Muscle layer of colon (tissue), 2 donors: ENCODE measurements at regions not wholly inside any gene's neighbourhood (a gene's known extent, or its start where the extent isn't known, plus 50 kb on each side); places are given as distances from the start of the nearest gene placed in this dataset.

Experiments
- H3K27ac ChIP-seq: one replicate; pipeline ENCODE4 v1.7.0; 2013; ENCODE audit warnings: low read depth, mild to moderate bottlenecking, low read length, moderate library complexity
- H3K27me3 ChIP-seq, 2 donors: one replicate each; pipeline ENCODE4 v1.7.0; 2013; ENCODE audit warnings: low read length in 2 of 2, mild to moderate bottlenecking in 2 of 2; ENCODE audit not compliant: insufficient read depth in 2 of 2, control insufficient read depth in 1 of 2
- H3K36me3 ChIP-seq: one replicate; pipeline ENCODE4 v1.7.0; 2013; ENCODE audit warnings: mild to moderate bottlenecking, low read length; ENCODE audit not compliant: insufficient read depth
- H3K4me1 ChIP-seq: one replicate; pipeline ENCODE4 v1.7.0; 2013; ENCODE audit warnings: mild to moderate bottlenecking, low read length; ENCODE audit not compliant: insufficient read depth
- H3K4me3 ChIP-seq, 2 donors: one replicate each; pipeline ENCODE4 v1.7.0; 2013; ENCODE audit warnings: low read length in 2 of 2, low read depth in 1 of 2, mild to moderate bottlenecking in 1 of 2, moderate library complexity in 1 of 2
- H3K9ac ChIP-seq: one replicate; pipeline ENCODE4 v1.7.0; 2013; ENCODE audit warnings: low read length
- H3K9me3 ChIP-seq: one replicate; pipeline ENCODE4 v1.7.0; 2013; ENCODE audit warnings: mild to moderate bottlenecking, low read length
- donor health status: abdominal sarcoma.
- donor health status: Adenocarcinoma of cecum.

DNA sequence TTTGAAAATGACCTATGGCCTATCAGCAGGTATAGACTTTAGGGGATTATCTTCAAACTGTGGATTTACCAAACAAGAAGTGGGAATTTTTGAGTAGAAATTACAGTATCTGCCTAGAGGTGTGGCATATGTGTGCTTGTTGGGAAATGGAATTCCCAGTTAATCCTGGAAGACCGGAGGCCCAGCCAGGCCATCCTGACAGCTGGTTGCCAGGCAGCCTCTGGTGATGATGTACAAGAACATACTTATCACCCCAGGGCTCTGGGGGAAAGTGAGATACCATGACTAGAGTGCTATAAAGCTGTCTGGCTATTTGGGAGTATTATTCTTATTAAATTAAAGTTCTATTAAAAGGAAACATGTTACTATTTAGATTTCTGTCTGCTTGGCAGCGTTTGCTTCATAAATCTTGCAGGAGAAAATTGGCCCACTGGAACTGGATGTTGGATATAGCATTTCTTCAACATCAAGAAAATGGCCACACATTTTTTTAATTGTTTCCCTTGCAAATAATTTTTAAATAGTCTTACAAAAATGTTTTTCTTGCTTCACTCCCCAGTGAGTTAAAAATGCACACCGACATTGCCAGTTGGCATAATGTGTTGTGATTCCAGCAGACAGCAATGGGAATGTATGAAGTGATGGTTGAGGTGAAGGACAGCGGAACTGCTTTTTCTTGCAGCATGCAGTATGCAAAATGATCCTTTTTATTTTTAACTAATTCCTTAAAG lies 187.8 kb downstream of the MYLK4 start:
- Histone ChIP-seq H3K9ac (no peak overlapping the region), H3K4me1 (no peaks in the 10 kb centered on the region), H3K27me3 (no peaks in the 10 kb centered on the region), H3K4me3 (no peak overlapping the region), H3K27ac (no peak overlapping the region), H3K9me3 (no peaks in the 10 kb centered on the region), H3K36me3 (no peaks in the 10 kb centered on the region)

DNA sequence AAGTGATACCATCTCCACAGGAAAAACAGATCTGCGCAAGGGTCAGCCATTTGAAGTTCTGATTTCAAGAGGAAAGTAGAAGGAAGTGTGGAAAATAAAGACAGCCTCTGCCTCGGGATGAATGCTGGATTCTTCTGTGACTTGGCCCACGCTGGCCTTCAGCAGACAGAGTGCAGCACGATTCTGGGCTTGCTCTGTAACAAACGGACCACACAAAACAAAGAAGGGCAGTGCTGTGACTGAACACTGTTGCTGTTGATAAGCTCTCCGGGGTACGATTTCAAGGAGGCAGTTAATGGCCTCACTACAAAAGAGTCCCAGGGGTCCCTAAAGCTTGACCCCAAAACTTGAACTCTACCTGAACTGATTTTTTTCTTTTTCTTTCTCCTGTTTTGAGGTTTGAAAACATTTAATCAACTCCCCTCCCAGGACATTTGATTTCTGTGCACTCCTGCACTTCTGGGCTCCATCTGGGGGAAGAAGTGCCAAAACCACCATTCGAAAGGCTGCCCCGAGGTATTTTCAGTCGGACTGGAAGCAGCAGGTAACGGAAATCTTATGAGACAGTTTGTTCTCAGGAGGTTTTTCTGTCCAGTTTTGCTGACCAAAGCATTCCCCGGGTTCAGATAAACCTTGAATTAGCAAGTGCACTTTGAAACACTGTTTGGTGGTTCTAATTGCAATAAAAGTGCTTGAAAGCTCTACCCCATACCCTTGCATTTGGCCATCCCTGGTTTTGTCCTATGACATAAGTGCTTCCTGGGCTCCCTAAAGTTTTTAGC lies 189.6 kb downstream of the MYLK4 start:
- no peaks in the 10 kb centered on the region for H3K9me3 ChIP-seq
- no peaks in the 10 kb centered on the region for H3K36me3 ChIP-seq
- H3K27ac ChIP-seq, result no peak overlapping the region
- no peaks in the 10 kb centered on the region for H3K4me1 ChIP-seq
- H3K9ac ChIP-seq, result no peak overlapping the region
- no peaks in the 10 kb centered on the region for H3K27me3 ChIP-seq
- no peak overlapping the region for H3K4me3 ChIP-seq

DNA sequence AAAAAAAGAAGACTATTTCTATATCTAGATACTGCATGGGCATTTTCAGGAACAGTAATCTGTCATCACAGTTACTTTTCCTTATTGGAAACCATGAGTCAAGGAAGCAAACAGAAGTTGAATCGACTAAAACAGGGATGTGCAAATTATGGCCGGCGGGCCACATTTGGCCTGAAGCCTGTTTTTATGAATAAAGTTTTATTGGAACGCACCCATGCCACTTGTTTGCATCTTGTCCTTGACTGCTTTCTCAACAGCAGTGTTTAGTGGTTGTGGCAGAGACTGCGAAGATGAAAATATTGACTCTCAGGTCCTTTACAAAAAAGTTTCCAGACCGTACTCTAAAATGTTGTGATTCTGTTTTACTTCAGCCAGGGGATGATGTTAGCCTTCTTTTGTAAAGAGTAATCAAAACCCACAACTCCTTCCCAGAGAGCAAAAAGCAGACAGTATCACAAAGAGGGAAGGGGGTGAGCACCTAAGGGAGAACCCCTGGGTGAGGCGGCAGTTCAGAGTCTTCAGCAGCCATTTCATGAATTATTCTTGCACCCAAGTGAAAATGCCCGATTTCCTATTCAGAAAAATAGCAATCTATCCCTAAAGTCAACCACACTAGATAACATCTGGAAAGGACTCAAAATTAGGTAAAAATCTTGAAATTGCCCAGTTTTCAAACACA lies 190.4 kb downstream of the MYLK4 start:
- no peaks in the 10 kb centered on the region for H3K36me3 ChIP-seq
- H3K9ac ChIP-seq, result no peak overlapping the region
- H3K9me3 ChIP-seq, result no peaks in the 10 kb centered on the region
- no peaks in the 10 kb centered on the region for H3K27me3 ChIP-seq
- no peaks in the 10 kb centered on the region for H3K4me1 ChIP-seq
- no peak overlapping the region for H3K27ac ChIP-seq
- H3K4me3 ChIP-seq, result no peak overlapping the region

DNA sequence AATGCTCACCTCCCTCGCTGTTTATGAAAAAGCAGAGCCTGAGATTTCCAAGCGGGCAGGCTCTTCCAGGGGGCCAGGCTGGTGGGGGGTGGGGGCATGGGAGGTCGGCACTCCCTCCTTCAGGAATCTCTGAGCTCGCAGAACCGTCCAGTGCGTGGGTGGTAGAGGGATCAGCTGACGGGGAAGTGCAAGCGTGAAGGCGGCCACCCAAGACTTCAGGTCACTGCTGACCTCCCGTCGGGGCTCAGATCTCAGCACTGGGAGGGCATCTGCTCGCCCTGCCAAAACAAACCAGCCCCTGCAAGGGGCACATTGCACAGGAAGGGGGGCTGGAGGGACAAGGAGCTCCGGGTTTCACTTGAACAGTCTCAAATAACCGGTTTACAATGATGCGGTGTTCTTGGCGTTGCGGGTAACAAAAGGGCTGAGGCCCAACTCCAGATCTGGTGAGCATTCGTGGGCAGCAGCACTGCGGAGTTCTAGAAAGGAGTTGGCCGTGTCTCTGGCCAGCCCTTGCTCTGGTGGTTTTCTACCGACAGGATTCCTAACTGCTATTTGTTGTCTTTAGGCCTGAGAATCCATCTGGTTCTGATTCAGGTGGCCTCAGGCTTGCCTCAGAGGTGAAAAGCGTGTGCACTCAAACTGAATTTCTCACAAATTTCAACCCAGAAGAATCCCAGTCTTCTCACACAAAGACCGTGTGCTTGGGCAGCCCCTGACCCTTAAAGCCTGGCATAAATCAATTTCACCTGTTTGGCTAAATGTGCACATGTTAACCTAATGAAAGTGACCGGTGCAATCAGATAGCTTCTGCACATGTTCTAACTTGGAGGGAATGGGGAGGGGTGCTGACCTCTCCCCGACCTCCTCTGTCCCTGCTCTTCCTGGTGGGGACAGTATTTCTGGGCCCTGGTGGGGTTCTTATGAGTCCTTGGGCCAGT lies 191.6 kb downstream of the MYLK4 start:
- Histone ChIP-seq H3K4me3 (no peak overlapping the region), H3K27ac (no peak overlapping the region), H3K9ac (no peak overlapping the region), H3K4me1 (no peaks in the 10 kb centered on the region), H3K9me3 (no peaks in the 10 kb centered on the region), H3K36me3 (no peaks in the 10 kb centered on the region), H3K27me3 (no peaks in the 10 kb centered on the region)

DNA sequence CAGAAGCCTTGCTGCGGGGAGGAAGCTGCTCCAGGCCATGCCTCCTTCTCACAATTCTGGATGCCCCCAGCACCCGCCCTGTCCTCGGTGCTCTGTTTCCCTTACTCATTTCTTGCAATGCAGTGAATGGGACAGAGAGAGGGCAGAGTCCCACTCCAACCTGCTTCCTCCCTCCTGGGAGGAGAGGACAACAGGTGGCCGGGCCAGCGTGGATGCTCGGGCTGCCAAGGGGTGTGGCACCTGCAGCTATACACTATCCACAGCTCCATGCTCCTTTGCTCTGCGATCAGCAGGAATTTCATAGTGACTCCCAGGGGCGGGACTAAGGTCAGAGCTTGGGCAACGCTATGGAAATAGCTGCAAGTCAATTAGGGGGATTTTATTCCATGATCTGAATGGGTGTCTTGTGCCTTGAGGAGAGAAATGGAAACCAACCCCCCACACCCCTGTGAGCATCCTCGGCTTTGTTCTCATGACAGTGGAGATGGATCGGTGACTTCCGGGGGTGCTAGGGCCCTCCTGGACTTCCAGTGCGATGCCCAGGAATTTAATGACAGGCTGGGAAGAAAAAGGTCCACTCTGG lies 192.5 kb downstream of the MYLK4 start:
- no peaks in the 10 kb centered on the region for H3K36me3 ChIP-seq
- no peak overlapping the region for H3K9ac ChIP-seq
- no peak overlapping the region for H3K4me3 ChIP-seq
- H3K4me1 ChIP-seq, result no peaks in the 10 kb centered on the region
- H3K27me3 ChIP-seq, result no peaks in the 10 kb centered on the region
- H3K27ac ChIP-seq, result no peak overlapping the region
- H3K9me3 ChIP-seq, result no peaks in the 10 kb centered on the region

DNA sequence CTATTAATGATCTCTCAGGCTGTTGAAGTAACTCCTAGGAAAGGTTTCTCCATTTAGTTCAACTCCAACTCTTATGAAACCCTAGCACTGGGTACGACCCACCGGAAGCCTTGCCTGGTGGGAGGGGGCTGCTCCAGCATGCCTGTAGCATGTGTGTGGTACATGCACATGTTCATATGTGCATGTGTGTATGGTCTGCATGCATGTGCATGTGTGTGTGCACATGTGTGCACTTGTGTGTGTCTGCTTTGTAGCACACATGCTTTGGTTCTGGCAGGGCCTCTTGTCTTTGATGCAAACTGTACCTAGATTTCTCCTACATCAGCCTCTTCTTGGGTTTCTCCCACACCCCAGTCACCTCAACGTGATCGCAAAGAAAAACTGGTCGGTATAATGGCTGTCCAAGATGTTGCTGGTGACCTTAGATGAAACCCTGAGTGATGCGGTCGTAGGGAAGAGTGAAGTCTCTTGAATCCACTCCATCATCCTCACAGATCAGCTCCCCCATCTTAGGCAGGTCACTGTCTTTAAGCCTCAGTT lies 193.5 kb downstream of the MYLK4 start:
- Histone ChIP-seq H3K9me3 (no peaks in the 10 kb centered on the region), H3K4me3 (no peak overlapping the region), H3K27ac (no peak overlapping the region), H3K36me3 (no peaks in the 10 kb centered on the region), H3K9ac (no peak overlapping the region), H3K27me3 (no peaks in the 10 kb centered on the region), H3K4me1 (no peaks in the 10 kb centered on the region)

DNA sequence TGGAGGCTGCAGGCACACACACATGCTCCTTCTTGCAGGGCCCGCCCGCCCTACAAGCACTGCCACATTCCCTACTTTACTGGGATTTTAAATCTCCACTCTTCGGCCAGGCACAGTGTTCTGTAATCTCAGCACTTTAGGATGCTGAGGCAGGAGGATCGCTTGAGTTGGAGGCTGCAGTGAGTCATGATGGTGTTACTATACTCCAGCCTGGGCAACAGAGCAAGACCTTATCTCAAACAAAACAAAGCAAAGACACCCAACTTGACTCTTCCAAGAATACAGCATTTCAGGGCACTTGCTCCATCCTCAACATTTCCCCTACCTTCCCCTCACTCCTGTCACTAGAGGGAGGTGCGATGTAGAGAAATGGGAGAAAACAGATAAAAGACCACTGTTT lies 194.0 kb downstream of the MYLK4 start:
- H3K9me3 ChIP-seq, result no peaks in the 10 kb centered on the region
- no peaks in the 10 kb centered on the region for H3K4me1 ChIP-seq
- no peak overlapping the region for H3K4me3 ChIP-seq
- no peaks in the 10 kb centered on the region for H3K27me3 ChIP-seq
- H3K9ac ChIP-seq, result no peak overlapping the region
- no peaks in the 10 kb centered on the region for H3K36me3 ChIP-seq
- H3K27ac ChIP-seq, result no peak overlapping the region

DNA sequence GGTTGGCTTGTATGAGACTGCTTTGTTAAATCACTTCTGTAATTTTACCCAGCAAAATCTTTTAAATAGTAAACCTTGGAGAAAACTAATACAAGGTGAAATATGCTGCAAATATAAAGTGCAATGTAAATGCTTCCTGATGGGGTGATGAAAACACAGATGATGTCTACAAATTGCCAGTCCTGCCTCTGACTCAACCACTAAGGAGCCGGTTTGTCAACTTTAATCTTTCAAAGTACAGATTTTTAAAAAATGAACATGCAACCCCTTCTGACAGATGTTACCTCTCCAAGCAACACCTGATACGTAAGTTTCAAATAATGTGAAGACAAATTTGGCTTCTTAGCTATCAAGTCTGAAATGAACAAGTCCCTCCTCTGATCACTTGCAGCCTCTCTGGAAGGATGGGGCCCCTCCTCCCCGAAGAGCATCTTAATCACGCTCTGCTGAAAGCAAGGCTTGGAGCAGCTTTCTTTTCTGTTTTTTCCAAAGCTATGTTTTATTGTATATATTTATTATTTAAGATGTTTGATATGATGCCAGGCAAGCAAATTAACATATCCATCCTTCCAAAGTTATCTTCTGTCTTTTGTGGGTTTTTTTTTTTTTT lies 196.0 kb downstream of the MYLK4 start:
- Histone ChIP-seq H3K9me3 (no peaks in the 10 kb centered on the region), H3K4me1 (no peaks in the 10 kb centered on the region), H3K27me3 (no peaks in the 10 kb centered on the region), H3K36me3 (no peaks in the 10 kb centered on the region), H3K9ac (no peak overlapping the region), H3K4me3 (no peak overlapping the region), H3K27ac (no peak overlapping the region)

DNA sequence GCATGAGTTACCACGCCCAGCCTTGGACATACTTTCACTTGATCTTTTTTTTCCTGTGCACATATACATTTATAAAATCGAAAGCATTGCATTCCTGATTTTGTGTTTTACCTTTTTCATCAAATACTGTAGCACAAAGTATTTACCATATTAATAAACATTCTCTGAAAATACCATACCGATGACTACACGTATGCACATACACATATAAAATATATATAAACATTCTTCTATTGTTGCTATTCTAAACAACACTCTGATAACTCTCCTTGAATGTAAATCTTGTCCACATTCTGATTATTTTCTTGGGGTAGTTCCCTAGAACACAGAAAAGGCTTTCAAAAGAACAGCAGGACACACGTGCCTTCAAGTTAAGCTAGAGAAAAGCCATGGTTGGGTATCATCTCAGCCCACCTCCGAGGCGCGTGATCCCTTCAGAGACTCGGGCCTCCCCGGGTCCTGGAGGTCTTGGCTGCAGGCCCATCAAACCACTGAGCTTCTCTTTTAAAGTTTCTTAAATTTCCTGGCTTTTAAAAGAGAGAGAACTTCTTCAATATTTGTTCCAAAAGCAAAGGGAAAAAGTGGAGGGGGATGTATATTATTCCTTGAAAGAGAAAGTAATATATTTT lies 198.1 kb downstream of the MYLK4 start:
- H3K9ac ChIP-seq, result no peak overlapping the region
- no peak overlapping the region for H3K27ac ChIP-seq
- H3K4me3 ChIP-seq, result no peak overlapping the region
- no peaks in the 10 kb centered on the region for H3K9me3 ChIP-seq
- H3K36me3 ChIP-seq, result no peaks in the 10 kb centered on the region
- H3K27me3 ChIP-seq, result no peaks in the 10 kb centered on the region
- H3K4me1 ChIP-seq, result no peaks in the 10 kb centered on the region

DNA sequence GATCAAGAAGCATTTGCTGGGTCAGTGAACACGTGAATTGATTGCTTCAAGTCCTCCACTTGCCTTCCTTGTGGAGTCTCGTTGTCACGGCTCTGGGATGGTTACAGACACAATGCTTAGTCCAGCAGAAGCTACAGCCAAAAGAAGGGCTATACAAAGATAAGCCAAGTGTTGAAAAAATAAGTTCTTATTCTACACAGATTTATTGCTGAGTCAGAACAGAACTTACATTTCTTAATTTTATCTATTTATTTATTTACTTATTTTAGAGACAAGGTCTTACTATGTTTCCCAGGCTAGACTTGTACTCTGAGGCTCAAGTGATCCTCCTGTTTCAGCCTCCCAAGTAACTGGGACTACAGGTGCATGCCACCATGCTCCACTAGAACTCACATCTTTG lies 199.0 kb downstream of the MYLK4 start:
- Histone ChIP-seq H3K9ac (no peak overlapping the region), H3K4me3 (no peak overlapping the region), H3K27me3 (no peaks in the 10 kb centered on the region), H3K36me3 (no peaks in the 10 kb centered on the region), H3K27ac (no peak overlapping the region), H3K4me1 (no peaks in the 10 kb centered on the region), H3K9me3 (no peaks in the 10 kb centered on the region)
